Retinal pigment epithelial cell (primary cell): ENCODE measurements at regions not wholly inside any gene's neighbourhood (a gene's known extent, or its start where the extent isn't known, plus 50 kb on each side); places are given as distances from the start of the nearest gene placed in this dataset.

Source experiments
- DNase-seq: peaks from one replicate; pipeline ENCODE4 v3.0.0-alpha.2; 2010; ENCODE audit warnings: low read depth
- H3K4me3 ChIP-seq: 2 replicates; pipeline ENCODE4 v1.5.1; 2011; ENCODE audit warnings: mild to moderate bottlenecking, low read length, control low read depth, moderate library complexity
- CTCF ChIP-seq: conservative IDR thresholded peaks from 2 replicates; pipeline ENCODE4 v1.5.1; 2011; ENCODE audit warnings: low read depth, low read length, control low read depth, inconsistent platforms

- H3K4me3 ChIP-seq = no peak overlapping the region
- peak; percentile 27 for DNase-seq
- TF ChIP-seq CTCF = no peak
These were observed 111.2 kb downstream of the CAPZA3 start for GRCh38 chr12:18849080-18849479.

- TF ChIP-seq CTCF = no peak
- no peak for DNase-seq
- H3K4me3 ChIP-seq = no peak overlapping the region
These were observed 111.8 kb downstream of the CAPZA3 start for GRCh38 chr12:18849761-18850160.

- TF ChIP-seq CTCF = no peak
- H3K4me3 ChIP-seq = no peak overlapping the region
- no peak for DNase-seq
These were observed 112.8 kb downstream of the CAPZA3 start for GRCh38 chr12:18850752-18851151.

GRCh38 chr12:18851271-18851670, 113.4 kb downstream of the CAPZA3 start:
- no peak overlapping the region for H3K4me3 ChIP-seq
- TF ChIP-seq CTCF = no peak
- DNase-seq = no peak

- no peak for TF ChIP-seq CTCF
- no peak for DNase-seq
- H3K4me3 ChIP-seq = no peak overlapping the region
These were observed 115.8 kb downstream of the CAPZA3 start for GRCh38 chr12:18853570-18854366.

- no peak for TF ChIP-seq CTCF
- no peak overlapping the region for H3K4me3 ChIP-seq
- DNase-seq = no peak
These were observed 119.7 kb downstream of the CAPZA3 start for GRCh38 chr12:18857656-18858055.

GRCh38 chr12:18859400-18859799, 121.5 kb downstream of the CAPZA3 start:
- TF ChIP-seq CTCF = no peak
- H3K4me3 ChIP-seq = no peak overlapping the region
- no peak for DNase-seq
